HCT116 (cell line): ENCODE measurements at regions not wholly inside any gene's neighbourhood (a gene's known extent, or its start where the extent isn't known, plus 50 kb on each side); places are given as distances from the start of the nearest gene placed in this dataset.

Source experiments
- ATAC-seq: fragments of 200-7000 bp; cut with Tn5 transposase; 2 replicates; pipeline ENCODE4 v1.9.1; 2020; ENCODE audit warnings: mild to moderate bottlenecking, moderate library complexity
- BruUV-seq: library from RNA; stranded (reverse); fragments of 400-500 nt; replicated peaks from 2 replicates; lab custom pipeline; 2021; lab: Mats Ljungman, UMichigan
- CTCF ChIA-PET: fragments of 300-600 bp; sonication (Branson Sonifier 250); formaldehyde crosslinking; loops from one replicate; lab custom pipeline; 2021; ENCODE audit warnings: antibody characterized with exemption; lab: Charles Lee
- POLR2A ChIA-PET: fragments of 300-600, 350-600 bp; sonication (Branson Sonifier 250); formaldehyde crosslinking; loops from one replicate; lab custom pipeline; 2021; ENCODE audit warnings: antibody characterized with exemption; lab: Charles Lee
- RAD21 ChIA-PET, 2 experiments: fragments of 300-600 bp; sonication (Branson Sonifier 250); formaldehyde crosslinking; loops; one replicate each; lab custom pipeline; 2023; ENCODE audit warnings: low total read pairs in 2 of 2; ENCODE audit not compliant: uncharacterized antibody in 2 of 2, unreplicated experiment in 2 of 2, low non-redundant PET in 1 of 2; lab: Charles Lee
- DNase-seq: peaks from one replicate; pipeline ENCODE4 v3.0.0-alpha.2; 2010; ENCODE audit warnings: low read depth, low spot score
- H2AFZ ChIP-seq: fragments of 200-600 bp; shearing (Covaris generic), sonication (generic); 2 replicates; pipeline ENCODE4 v1.6.1; 2017; ENCODE audit warnings: low read depth, mixed run types, mixed read lengths, antibody characterized with exemption, low read length; ENCODE audit not compliant: poor library complexity, severe bottlenecking
- H3K27ac ChIP-seq: 2 replicates; pipeline ENCODE4 v1.5.1; 2012; ENCODE audit warnings: low read depth, low read length
- H3K27me3 ChIP-seq: fragments of 200-600 bp; sonication (generic); 2 replicates; pipeline ENCODE4 v1.6.1; 2016; ENCODE audit warnings: mixed run types, low read length, mixed read lengths; ENCODE audit not compliant: insufficient read depth
- H3K36me3 ChIP-seq, 2 experiments: fragments of 200-500 bp in 1 of 2; fragments of 200-600 bp in 1 of 2; sonication (Bioruptor generic) in 1 of 2; sonication (generic) in 1 of 2; 2 replicates each; pipeline versions ENCODE4 v1.5.1 to v1.6.1; 2014 to 2016; ENCODE audit warnings: low read length in 2 of 2, inconsistent platforms in 1 of 2, mixed read lengths in 1 of 2, mixed run types in 1 of 2; ENCODE audit not compliant: insufficient read depth in 2 of 2, control insufficient read depth in 1 of 2
- H3K4me1 ChIP-seq, 2 experiments: fragments of 200-600 bp in 1 of 2; sonication (generic) in 1 of 2; 2 replicates each; pipeline versions ENCODE4 v1.5.1 to v1.6.1; 2012 to 2017; ENCODE audit warnings: low read length in 2 of 2, inconsistent platforms in 1 of 2, mild to moderate bottlenecking in 1 of 2, mixed read lengths in 1 of 2, mixed run types in 1 of 2, moderate library complexity in 1 of 2; ENCODE audit not compliant: insufficient read depth in 2 of 2, control insufficient read depth in 1 of 2
- H3K4me2 ChIP-seq: fragments of 200-600 bp; sonication (generic); 2 replicates; pipeline ENCODE4 v1.6.1; 2017; ENCODE audit warnings: mixed run types, low read length, mixed read lengths
- H3K4me3 ChIP-seq, 2 experiments: fragments of 200-600 bp in 1 of 2; sonication (generic) in 1 of 2; replicated peaks in 1 of 2; 2 replicates each; pipeline ENCODE4 v1.5.1; 2011 to 2016; ENCODE audit warnings: low read length in 2 of 2, control low read depth in 1 of 2, low read depth in 1 of 2, mild to moderate bottlenecking in 1 of 2, mixed read lengths in 1 of 2, mixed run types in 1 of 2
- H3K79me2 ChIP-seq: fragments of 200-600 bp; sonication (generic); 2 replicates; pipeline ENCODE4 v1.6.1; 2017; ENCODE audit warnings: mild to moderate bottlenecking, mixed run types, low read length, moderate library complexity, mixed read lengths; ENCODE audit not compliant: insufficient read depth
- H3K9ac ChIP-seq: fragments of 200-600 bp; sonication (generic); 2 replicates; pipeline ENCODE4 v1.6.1; 2016; ENCODE audit warnings: low read length, mixed read lengths
- H3K9me2 ChIP-seq: fragments of 200-600 bp; sonication (generic), shearing (Covaris generic); 2 replicates; pipeline ENCODE4 v1.6.1; 2017; ENCODE audit warnings: mixed run types, mild to moderate bottlenecking, moderate library complexity; ENCODE audit not compliant: insufficient read depth
- H3K9me3 ChIP-seq, 2 experiments: fragments of 200-500 bp in 1 of 2; fragments of 200-600 bp in 1 of 2; sonication (Bioruptor generic) in 1 of 2; sonication (generic) in 1 of 2; 2 replicates each; pipeline ENCODE4 v1.6.1; 2014 to 2017; ENCODE audit warnings: low read length in 2 of 2, mixed read lengths in 2 of 2, inconsistent platforms in 1 of 2, low read depth in 1 of 2, mild to moderate bottlenecking in 1 of 2, mixed run types in 1 of 2, moderate library complexity in 1 of 2; ENCODE audit not compliant: control insufficient read depth in 1 of 2, insufficient read depth in 1 of 2
- H4K20me1 ChIP-seq: fragments of 200-600 bp; sonication (generic), shearing (Covaris generic); 2 replicates; pipeline ENCODE4 v1.6.1; 2017; ENCODE audit warnings: mixed run types, mild to moderate bottlenecking, moderate library complexity; ENCODE audit not compliant: insufficient read depth
- CBX3 ChIP-seq: IDR thresholded peaks from 2 replicates; pipeline ENCODE4 v1.6.1; 2012; ENCODE audit warnings: low read depth
- CTCF ChIP-seq, 3 experiments: fragments of 200-600 bp in 1 of 3; sonication (generic) in 1 of 3; IDR thresholded peaks in 2 of 3; conservative IDR thresholded peaks in 1 of 3; 2 replicates each; pipeline ENCODE4 v1.5.1; 2012 to 2017; ENCODE audit warnings: low read depth in 2 of 3, low read length in 2 of 3, antibody characterized with exemption in 1 of 3, borderline replicate concordance in 1 of 3, control low read depth in 1 of 3, mild to moderate bottlenecking in 1 of 3, mixed read lengths in 1 of 3, mixed run types in 1 of 3, moderate library complexity in 1 of 3; ENCODE audit not compliant: insufficient read depth in 1 of 3
- POLR2A ChIP-seq: IDR thresholded peaks from 2 replicates; pipeline ENCODE4 v1.7.0; 2011; ENCODE audit warnings: borderline replicate concordance; ENCODE audit not compliant: insufficient read depth, insufficient read length; ENCODE audit errors: extremely low read depth
- RAD21 ChIP-seq: IDR thresholded peaks from 2 replicates; pipeline ENCODE4 v1.6.1; 2012; ENCODE audit warnings: low read depth, mild to moderate bottlenecking
- REST ChIP-seq: IDR thresholded peaks from 2 replicates; pipeline ENCODE4 v1.6.1; 2012; ENCODE audit warnings: low read depth
- SP1 ChIP-seq: IDR thresholded peaks from 2 replicates; pipeline ENCODE4 v1.6.1; 2012; ENCODE audit warnings: low read depth
- ZNF274 ChIP-seq: fragments of 200-500 bp; sonication (Bioruptor generic); IDR thresholded peaks from 2 replicates; pipeline ENCODE4 v1.6.1; 2014; ENCODE audit warnings: mild to moderate bottlenecking, low read depth, low read length, inconsistent platforms
- intact Hi-C: fragments of 100-400 bp; cut with micrococcal nuclease; formaldehyde crosslinking; loops from 2 replicates; pipeline ENCODE4 v1.10.0; 2022

DNA sequence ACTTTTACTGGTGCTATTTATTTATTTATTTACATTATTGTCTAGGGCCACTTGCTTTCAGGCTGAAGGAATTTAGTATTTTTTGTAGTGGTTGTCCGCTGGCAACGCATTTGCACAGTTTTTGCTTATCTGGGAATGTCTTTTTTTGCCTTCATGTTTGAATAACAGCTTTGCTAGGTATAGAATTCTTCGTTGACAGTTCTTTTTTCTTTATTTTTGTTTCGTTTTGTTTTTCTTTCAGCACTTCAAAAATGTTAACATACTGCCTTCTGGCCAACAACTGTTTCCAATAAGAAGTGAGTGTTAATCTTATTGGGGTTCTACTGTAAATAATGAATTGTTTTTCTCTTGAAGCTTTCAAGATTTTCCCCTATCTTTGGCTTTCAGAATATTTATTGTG lies 252.7 kb upstream of the TARS1 start (continued):
- TF ChIP-seq CTCF (IDR thresholded peaks at IDR 0.05 in 2 of 3, conservative IDR thresholded peaks at IDR 0.05 in 1 of 3; ENCODE audit: borderline replicate concordance in 1 of 3, insufficient read depth in 1 of 3, low read depth in 2 of 3, low read length in 2 of 3) (no peak), REST (no peak), POLR2A (no peak), CBX3 (no peak), ZNF274 (no peak), RAD21 (no peak)

GRCh38 chr5:33194914-33195313 lies 245.9 kb upstream of the TARS1 start:
- Histone ChIP-seq H3K9me2 (no peaks in the 10 kb centered on the region), H3K36me3 (no peaks in the 10 kb centered on the region), H3K4me2 (no peak overlapping the region), H3K9me3 (no peaks in the 10 kb centered on the region), H2AFZ (no peak overlapping the region), H4K20me1 (no peaks in the 10 kb centered on the region), H3K79me2 (no peaks in the 10 kb centered on the region), H3K4me3 (no peak overlapping the region), H3K9ac (no peak overlapping the region), H3K27me3 (no peaks in the 10 kb centered on the region), H3K4me1 (no peaks in the 10 kb centered on the region), H3K27ac (no peak overlapping the region)
- no peak for TF ChIP-seq SP1
- RAD21 ChIA-PET: no interaction called here
- intact Hi-C loops: no loop called here
- POLR2A ChIA-PET: no interaction called here
- DNase-seq (no peak), ATAC-seq (no peak)
- BruUV-seq: no TSS peak
- CTCF ChIA-PET: no interaction called here
